ENCODE measurements at regions not wholly inside any gene's neighbourhood (a gene's known extent, or its start where the extent isn't known, plus 50 kb on each side); places are given as distances from the start of the nearest gene placed in this dataset.

DNA sequence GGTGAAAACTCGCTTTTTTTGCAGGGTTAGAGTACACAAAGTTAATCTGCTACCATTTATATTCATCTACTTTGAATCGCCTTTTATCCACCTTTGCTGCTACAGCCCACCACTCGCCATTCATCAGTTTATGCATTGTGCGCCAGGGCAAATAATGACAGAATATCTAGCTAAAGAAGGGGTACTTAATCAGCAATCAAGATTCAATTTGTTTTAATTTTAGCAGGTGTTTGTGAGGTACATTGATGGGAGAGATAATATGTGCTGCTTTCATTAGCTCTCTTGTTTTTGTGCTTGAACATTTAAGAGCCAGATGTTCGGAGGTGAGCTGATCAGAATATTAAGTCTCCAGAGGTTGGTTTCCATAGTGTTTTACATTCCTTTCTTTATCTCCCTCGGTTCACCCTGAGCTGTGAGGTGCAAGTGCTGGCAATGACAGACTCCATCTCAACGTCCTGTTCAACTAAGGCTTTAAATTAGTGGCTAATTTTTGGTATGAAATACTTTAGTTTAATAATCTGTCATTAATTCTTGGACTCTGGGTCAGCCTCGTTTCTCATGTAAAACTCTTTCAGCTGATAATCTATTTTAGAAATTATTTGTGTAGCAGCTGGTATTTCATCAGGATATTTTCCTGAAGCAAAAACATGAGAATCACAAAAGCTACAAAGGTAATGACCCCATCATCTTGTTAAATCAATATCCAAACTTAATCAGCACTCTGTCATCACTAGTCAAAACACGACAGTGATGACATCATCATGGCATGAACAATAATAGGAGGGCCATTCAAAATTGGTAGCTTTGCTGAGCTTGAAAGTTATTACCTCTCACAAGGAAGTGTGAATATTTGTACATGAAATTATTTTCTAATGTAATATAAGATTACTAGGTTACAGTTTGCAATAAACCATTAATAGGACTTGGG is 479.9 kb upstream of the FANCL start:
- TF ChIP-seq RFX5 (IDR thresholded peaks at IDR 0.05) (no peak), MAZ (IDR thresholded peaks at IDR 0.05; ENCODE audit: borderline replicate concordance, low read depth, low read length) (no peak)
- TF ChIP-seq, protein P1, sequence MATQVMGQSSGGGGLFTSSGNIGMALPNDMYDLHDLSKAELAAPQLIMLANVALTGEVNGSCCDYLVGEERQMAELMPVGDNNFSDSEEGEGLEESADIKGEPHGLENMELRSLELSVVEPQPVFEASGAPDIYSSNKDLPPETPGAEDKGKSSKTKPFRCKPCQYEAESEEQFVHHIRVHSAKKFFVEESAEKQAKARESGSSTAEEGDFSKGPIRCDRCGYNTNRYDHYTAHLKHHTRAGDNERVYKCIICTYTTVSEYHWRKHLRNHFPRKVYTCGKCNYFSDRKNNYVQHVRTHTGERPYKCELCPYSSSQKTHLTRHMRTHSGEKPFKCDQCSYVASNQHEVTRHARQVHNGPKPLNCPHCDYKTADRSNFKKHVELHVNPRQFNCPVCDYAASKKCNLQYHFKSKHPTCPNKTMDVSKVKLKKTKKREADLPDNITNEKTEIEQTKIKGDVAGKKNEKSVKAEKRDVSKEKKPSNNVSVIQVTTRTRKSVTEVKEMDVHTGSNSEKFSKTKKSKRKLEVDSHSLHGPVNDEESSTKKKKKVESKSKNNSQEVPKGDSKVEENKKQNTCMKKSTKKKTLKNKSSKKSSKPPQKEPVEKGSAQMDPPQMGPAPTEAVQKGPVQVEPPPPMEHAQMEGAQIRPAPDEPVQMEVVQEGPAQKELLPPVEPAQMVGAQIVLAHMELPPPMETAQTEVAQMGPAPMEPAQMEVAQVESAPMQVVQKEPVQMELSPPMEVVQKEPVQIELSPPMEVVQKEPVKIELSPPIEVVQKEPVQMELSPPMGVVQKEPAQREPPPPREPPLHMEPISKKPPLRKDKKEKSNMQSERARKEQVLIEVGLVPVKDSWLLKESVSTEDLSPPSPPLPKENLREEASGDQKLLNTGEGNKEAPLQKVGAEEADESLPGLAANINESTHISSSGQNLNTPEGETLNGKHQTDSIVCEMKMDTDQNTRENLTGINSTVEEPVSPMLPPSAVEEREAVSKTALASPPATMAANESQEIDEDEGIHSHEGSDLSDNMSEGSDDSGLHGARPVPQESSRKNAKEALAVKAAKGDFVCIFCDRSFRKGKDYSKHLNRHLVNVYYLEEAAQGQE (IDR thresholded peaks at IDR 0.05): no peak
- TF ChIP-seq, protein P2, sequence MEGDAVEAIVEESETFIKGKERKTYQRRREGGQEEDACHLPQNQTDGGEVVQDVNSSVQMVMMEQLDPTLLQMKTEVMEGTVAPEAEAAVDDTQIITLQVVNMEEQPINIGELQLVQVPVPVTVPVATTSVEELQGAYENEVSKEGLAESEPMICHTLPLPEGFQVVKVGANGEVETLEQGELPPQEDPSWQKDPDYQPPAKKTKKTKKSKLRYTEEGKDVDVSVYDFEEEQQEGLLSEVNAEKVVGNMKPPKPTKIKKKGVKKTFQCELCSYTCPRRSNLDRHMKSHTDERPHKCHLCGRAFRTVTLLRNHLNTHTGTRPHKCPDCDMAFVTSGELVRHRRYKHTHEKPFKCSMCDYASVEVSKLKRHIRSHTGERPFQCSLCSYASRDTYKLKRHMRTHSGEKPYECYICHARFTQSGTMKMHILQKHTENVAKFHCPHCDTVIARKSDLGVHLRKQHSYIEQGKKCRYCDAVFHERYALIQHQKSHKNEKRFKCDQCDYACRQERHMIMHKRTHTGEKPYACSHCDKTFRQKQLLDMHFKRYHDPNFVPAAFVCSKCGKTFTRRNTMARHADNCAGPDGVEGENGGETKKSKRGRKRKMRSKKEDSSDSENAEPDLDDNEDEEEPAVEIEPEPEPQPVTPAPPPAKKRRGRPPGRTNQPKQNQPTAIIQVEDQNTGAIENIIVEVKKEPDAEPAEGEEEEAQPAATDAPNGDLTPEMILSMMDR (IDR thresholded peaks at IDR 0.05): no peak
- TF ChIP-seq, protein P3, sequence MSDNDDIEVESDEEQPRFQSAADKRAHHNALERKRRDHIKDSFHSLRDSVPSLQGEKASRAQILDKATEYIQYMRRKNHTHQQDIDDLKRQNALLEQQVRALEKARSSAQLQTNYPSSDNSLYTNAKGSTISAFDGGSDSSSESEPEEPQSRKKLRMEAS (IDR thresholded peaks at IDR 0.05): no peak

Data from A549 (cell line).